Spleen (tissue), 11 donors: ENCODE measurements at regions not wholly inside any gene's neighbourhood (a gene's known extent, or its start where the extent isn't known, plus 50 kb on each side); places are given as distances from the start of the nearest gene placed in this dataset.

Source experiments
- DNase-seq: peaks from one replicate; pipeline ENCODE4 v3.0.0-alpha.2; 2020
- H3K27ac ChIP-seq, 8 donors: fragments of 200-600 bp; sonication (generic) in 7 of 8; 1 replicate in 4 of 8; 2 replicates in 4 of 8; pipeline versions ENCODE4 v1.5.0 to v1.8.0; 2016 to 2021; ENCODE audit warnings: inconsistent platforms in 4 of 8, mild to moderate bottlenecking in 4 of 8, moderate library complexity in 1 of 8
- H3K27me3 ChIP-seq, 7 donors: fragments of 200-600 bp; sonication (generic) in 6 of 7; replicated peaks in 1 of 7; 1 replicate in 4 of 7; 2 replicates in 3 of 7; pipeline versions ENCODE4 v1.5.0 to v1.8.0; 2016 to 2021; ENCODE audit warnings: inconsistent platforms in 3 of 7, mild to moderate bottlenecking in 1 of 7
- H3K36me3 ChIP-seq, 6 donors: fragments of 200-600 bp; sonication (generic) in 5 of 6; 1 replicate in 4 of 6; 2 replicates in 2 of 6; pipeline versions ENCODE4 v1.5.0 to v1.8.0; 2016 to 2021; ENCODE audit warnings: inconsistent platforms in 2 of 6
- H3K4me1 ChIP-seq, 6 donors: fragments of 200-600 bp; sonication (generic) in 5 of 6; 1 replicate in 3 of 6; 2 replicates in 3 of 6; pipeline versions ENCODE4 v1.5.0 to v1.8.0; 2016 to 2021; ENCODE audit warnings: inconsistent platforms in 3 of 6
- H3K4me3 ChIP-seq, 8 donors: fragments of 200-600 bp; sonication (generic) in 7 of 8; 1 replicate in 4 of 8; 2 replicates in 4 of 8; pipeline versions ENCODE4 v1.5.0 to v1.8.0; 2016 to 2021; ENCODE audit warnings: inconsistent platforms in 4 of 8, mild to moderate bottlenecking in 4 of 8, moderate library complexity in 2 of 8
- H3K9me3 ChIP-seq, 8 donors: fragments of 200-600 bp; sonication (generic) in 7 of 8; 1 replicate in 4 of 8; 2 replicates in 4 of 8; pipeline versions ENCODE4 v1.5.0 to v1.8.0; 2016 to 2021; ENCODE audit warnings: inconsistent platforms in 4 of 8
- CTCF ChIP-seq, 11 experiments: fragments of 200-600 bp in 7 of 11; fragments of 450-650 bp in 4 of 11; sonication (generic) in 4 of 11; IDR thresholded peaks in 8 of 11; conservative IDR thresholded peaks in 3 of 11; 1 replicate in 7 of 11; 2 replicates in 4 of 11; pipeline versions ENCODE4 v1.4.0 to v1.8.0; 2016 to 2021; ENCODE audit warnings: antibody characterized with exemption in 11 of 11, inconsistent platforms in 4 of 11, mild to moderate bottlenecking in 1 of 11
- POLR2A ChIP-seq, 3 donors: fragments of 450-650 bp; IDR thresholded peaks; one replicate each; pipeline ENCODE4 v1.5.1; 2017; ENCODE audit warnings: antibody characterized with exemption in 3 of 3, mild to moderate bottlenecking in 1 of 3
- POLR2AphosphoS5 ChIP-seq, 3 donors: sonication (generic); formaldehyde crosslinking; IDR thresholded peaks; one replicate each; pipeline ENCODE4 v1.5.1; 2017; ENCODE audit warnings: antibody characterized with exemption in 3 of 3
- WGBS, 5 donors: extraction: QIAGEN DNeasy Blood & Tissue Kit in 3 of 5; methylation state at CpG; one replicate each; pipeline versions ENCODE4 v1.1.5 to v1.1.7; 2013 to 2018; 5-methylcytosine and 5-hydroxymethylcytosine counted together
- intact Hi-C: fragments of 100-400 bp; cut with DNase I; formaldehyde crosslinking; loops from one replicate; pipeline ENCODE4 v1.15.0; 2023; ENCODE audit warnings: low total_unique reads
- donor health status: healthy with polysubstance abuse.
- donor health status: DM: no; HTN: no; CAD: no; lungs with moderate emphysema.
- donor health status: DM: no; HTN: no; CAD: no.
- donor health status: Bipolar disorder and iron deficiency.
- donor health status: healthy.
- donor health status: DM: no; HTN: no; CAD: no.
- donor health status: DM: yes; HTN: yes; CAD: no.

GRCh38 chr16:26727848-26728247 is 338.9 kb upstream of the C16orf82 start:
- 11 to 19% (median 16%) methylated on average over 8 to 9 of the region's 9 CpGs for WGBS, 5 donors

GRCh38 chr16:26729951-26730541 is 336.7 kb upstream of the C16orf82 start:
- no peaks in the 10 kb centered on the region for H3K4me1 ChIP-seq
- 64 to 83% (median 71%) methylated on average over 2 of the region's 2 CpGs for WGBS, 5 donors
- H3K4me3 ChIP-seq: no peak overlapping the region
- intact Hi-C loops: no loop called here
- H3K9me3 ChIP-seq: no peaks in the 10 kb centered on the region
- no peak for DNase-seq
- TF ChIP-seq POLR2A (IDR thresholded peaks at IDR 0.05) (no peak), CTCF (IDR thresholded peaks at IDR 0.05 in 8 of 11, conservative IDR thresholded peaks at IDR 0.05 in 3 of 11) (no peak), POLR2AphosphoS5 (IDR thresholded peaks at IDR 0.05) (no peak)
- H3K27ac ChIP-seq: no peak overlapping the region
- no peaks in the 10 kb centered on the region for H3K36me3 ChIP-seq
- H3K27me3 ChIP-seq: peaks cover 0 to 42% (median 0%) of the 10 kb centered on the region in 7 donors

More at GRCh38 chr16:26727848-26728247, 338.9 kb upstream of the C16orf82 start:
- Histone ChIP-seq H3K27me3 (peaks cover 0 to 43% (median 0%) of the 10 kb centered on the region in 7 donors), H3K4me3 (no peak overlapping the region), H3K4me1 (no peaks in the 10 kb centered on the region), H3K27ac (no peak overlapping the region), H3K36me3 (no peaks in the 10 kb centered on the region), H3K9me3 (no peaks in the 10 kb centered on the region)
- TF ChIP-seq POLR2A (IDR thresholded peaks at IDR 0.05) (no peak), POLR2AphosphoS5 (IDR thresholded peaks at IDR 0.05) (no peak), CTCF (IDR thresholded peaks at IDR 0.05 in 8 of 11, conservative IDR thresholded peaks at IDR 0.05 in 3 of 11) (no peak)
- no peak for DNase-seq
- intact Hi-C loops: no loop called here

GRCh38 chr16:26731729-26732128 is 335.0 kb upstream of the C16orf82 start:
- H3K9me3 ChIP-seq: no peaks in the 10 kb centered on the region
- intact Hi-C loops: no loop called here
- 78 to 94% (median 88%) methylated on average over 4 of the region's 4 CpGs for WGBS, 5 donors
- peaks cover 0 to 38% (median 0%) of the 10 kb centered on the region in 7 donors for H3K27me3 ChIP-seq
- DNase-seq: no peak
- H3K4me3 ChIP-seq: no peak overlapping the region
- TF ChIP-seq POLR2AphosphoS5 (IDR thresholded peaks at IDR 0.05): no peak
- TF ChIP-seq CTCF (IDR thresholded peaks at IDR 0.05 in 8 of 11, conservative IDR thresholded peaks at IDR 0.05 in 3 of 11): no peak
- no peak for TF ChIP-seq POLR2A (IDR thresholded peaks at IDR 0.05)
- no peak overlapping the region for H3K27ac ChIP-seq
- H3K36me3 ChIP-seq: no peaks in the 10 kb centered on the region
- H3K4me1 ChIP-seq: no peaks in the 10 kb centered on the region

GRCh38 chr16:26733710-26734109 is 333.0 kb upstream of the C16orf82 start:
- DNase-seq: no peak
- no peaks in the 10 kb centered on the region for H3K9me3 ChIP-seq
- H3K36me3 ChIP-seq: no peaks in the 10 kb centered on the region
- H3K4me1 ChIP-seq: no peaks in the 10 kb centered on the region
- intact Hi-C loops: no loop called here
- no peak overlapping the region for H3K27ac ChIP-seq
- no peak overlapping the region for H3K4me3 ChIP-seq
- 58 to 86% (median 75%) methylated on average over 1 of the region's 1 CpG for WGBS, 5 donors
- H3K27me3 ChIP-seq: peaks cover 0 to 22% (median 0%) of the 10 kb centered on the region in 7 donors
- TF ChIP-seq POLR2AphosphoS5 (IDR thresholded peaks at IDR 0.05) (no peak), CTCF (IDR thresholded peaks at IDR 0.05 in 8 of 11, conservative IDR thresholded peaks at IDR 0.05 in 3 of 11) (no peak), POLR2A (IDR thresholded peaks at IDR 0.05) (no peak)
